ENCODE measurements at regions not wholly inside any gene's neighbourhood (a gene's known extent, or its start where the extent isn't known, plus 50 kb on each side); places are given as distances from the start of the nearest gene placed in this dataset.

GRCh38 chr1:212225871-212226302 lies 59.3 kb upstream of the PPP2R5A start:
- TF ChIP-seq CTCF (IDR thresholded peaks at IDR 0.05) (no peak), EP300 (IDR thresholded peaks at IDR 0.05) (no peak)
